ENCODE measurements at regions not wholly inside any gene's neighbourhood (a gene's known extent, or its start where the extent isn't known, plus 50 kb on each side); places are given as distances from the start of the nearest gene placed in this dataset.

DNA sequence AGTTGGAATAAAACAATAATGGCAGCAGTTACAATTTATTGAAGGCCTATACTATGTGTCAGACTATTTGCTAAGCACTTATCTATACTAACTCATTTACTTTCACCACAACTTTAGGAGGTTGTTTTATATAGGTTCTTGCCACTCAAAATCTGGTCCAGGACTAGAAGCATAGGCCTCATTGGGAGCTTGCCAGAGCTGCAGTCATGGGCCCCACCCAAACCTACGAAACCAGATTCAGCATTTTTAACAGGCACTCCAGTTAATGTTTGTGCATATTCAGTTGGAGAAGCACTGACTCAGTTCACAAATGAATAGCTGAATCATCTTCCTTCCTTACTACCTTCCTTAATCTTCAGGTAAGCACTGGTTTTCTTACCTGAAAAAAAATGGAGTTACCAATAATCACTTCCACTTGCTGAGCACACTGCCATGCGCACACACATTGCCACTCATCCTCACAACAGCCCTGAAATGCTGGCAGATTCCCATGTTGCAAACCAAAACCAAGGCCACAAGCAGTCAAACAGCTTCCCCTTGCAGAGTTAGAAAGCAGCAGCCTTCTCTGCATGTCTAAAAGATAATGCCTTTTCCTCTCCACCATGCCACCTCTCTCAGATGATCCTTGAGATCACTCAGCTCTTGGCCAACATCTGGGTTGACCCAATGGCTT, 122.4 kb downstream of the SLC16A9 start:
- ATAC-seq = no peak
- Histone ChIP-seq H3K27me3 (ENCODE audit: low read depth) (no peaks in the 10 kb centered on the region), H3K4me1 (no peaks in the 10 kb centered on the region), H3K27ac (no peak overlapping the region), H3K4me3 (no peak overlapping the region), H3K36me3 (no peaks in the 10 kb centered on the region), H3K9me3 (no peaks in the 10 kb centered on the region)
- intact Hi-C loops (cut with DNase I) = no loop called here
- DNase-seq = no peak
- TF ChIP-seq, protein P1, sequence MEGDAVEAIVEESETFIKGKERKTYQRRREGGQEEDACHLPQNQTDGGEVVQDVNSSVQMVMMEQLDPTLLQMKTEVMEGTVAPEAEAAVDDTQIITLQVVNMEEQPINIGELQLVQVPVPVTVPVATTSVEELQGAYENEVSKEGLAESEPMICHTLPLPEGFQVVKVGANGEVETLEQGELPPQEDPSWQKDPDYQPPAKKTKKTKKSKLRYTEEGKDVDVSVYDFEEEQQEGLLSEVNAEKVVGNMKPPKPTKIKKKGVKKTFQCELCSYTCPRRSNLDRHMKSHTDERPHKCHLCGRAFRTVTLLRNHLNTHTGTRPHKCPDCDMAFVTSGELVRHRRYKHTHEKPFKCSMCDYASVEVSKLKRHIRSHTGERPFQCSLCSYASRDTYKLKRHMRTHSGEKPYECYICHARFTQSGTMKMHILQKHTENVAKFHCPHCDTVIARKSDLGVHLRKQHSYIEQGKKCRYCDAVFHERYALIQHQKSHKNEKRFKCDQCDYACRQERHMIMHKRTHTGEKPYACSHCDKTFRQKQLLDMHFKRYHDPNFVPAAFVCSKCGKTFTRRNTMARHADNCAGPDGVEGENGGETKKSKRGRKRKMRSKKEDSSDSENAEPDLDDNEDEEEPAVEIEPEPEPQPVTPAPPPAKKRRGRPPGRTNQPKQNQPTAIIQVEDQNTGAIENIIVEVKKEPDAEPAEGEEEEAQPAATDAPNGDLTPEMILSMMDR (IDR thresholded peaks at IDR 0.05) = no peak

DNA sequence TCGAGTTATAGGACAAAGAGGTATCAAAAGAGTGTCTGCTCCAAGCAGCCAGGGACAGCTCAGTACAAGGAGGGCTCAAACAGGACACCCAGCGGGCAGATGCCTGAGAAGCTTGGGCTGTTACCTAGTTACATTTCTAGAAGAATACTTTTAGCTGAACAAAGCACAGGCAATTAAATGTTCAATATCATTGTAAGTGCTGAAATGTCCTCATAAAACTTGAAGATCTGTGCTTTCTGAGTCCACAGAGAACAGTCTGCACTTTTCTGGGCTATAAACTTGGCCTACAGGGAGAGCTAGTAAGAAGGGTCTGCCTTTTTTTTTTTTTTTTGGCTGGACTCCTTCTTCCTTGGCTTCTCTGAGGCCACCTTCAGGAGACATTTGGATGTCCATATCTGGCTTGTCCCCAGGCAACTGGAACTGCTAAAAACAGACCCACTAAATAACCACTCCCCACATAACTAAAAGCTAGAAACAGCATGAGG, 123.2 kb downstream of the SLC16A9 start:
- Histone ChIP-seq H3K4me3 (no peak overlapping the region), H3K9me3 (no peaks in the 10 kb centered on the region), H3K4me1 (no peaks in the 10 kb centered on the region), H3K27me3 (ENCODE audit: low read depth) (no peaks in the 10 kb centered on the region), H3K36me3 (no peaks in the 10 kb centered on the region), H3K27ac (no peak overlapping the region)
- TF ChIP-seq, protein P1 (IDR thresholded peaks at IDR 0.05) = no peak
- ATAC-seq = no peak
- no peak for DNase-seq
- intact Hi-C loops (cut with DNase I) = no loop called here

DNA sequence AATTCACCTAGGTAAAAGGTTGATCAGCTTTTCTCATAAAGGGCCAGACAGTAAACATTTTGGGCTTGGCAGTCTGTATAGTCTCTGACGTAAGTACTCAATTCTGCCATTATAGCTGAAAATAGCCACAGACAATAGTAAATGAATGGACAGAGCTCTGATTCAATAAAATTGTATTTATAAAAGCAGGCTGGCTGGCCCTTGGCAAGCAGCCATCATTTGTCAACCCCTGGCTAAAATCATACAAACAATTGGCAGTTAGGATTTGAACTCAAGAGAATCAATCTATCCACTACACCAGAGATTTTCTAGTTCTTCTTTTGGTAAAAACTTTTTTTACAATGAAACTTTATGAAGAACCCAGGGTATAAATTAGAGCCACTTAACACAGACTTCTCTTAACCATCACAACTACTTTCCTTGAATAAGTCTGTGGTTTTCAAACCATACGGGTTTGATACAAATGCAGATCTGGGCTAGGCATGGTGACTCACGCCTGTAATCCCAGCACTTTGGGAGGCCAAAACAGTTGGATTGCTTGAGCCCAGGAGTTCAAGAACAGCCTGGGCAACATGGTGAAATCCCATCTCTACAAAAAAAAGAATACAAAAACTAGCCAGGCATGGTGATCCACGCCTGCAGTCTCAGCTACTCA, 124.5 kb downstream of the SLC16A9 start:
- no peaks in the 10 kb centered on the region for H3K36me3 ChIP-seq
- TF ChIP-seq, protein P1 (IDR thresholded peaks at IDR 0.05) = no peak
- H3K27ac ChIP-seq = no peak overlapping the region
- H3K9me3 ChIP-seq = no peaks in the 10 kb centered on the region
- no peaks in the 10 kb centered on the region for H3K27me3 ChIP-seq (ENCODE audit: low read depth)
- ATAC-seq (no peak), DNase-seq (no peak)
- intact Hi-C loops (cut with DNase I) = no loop called here
- H3K4me3 ChIP-seq = no peak overlapping the region
- H3K4me1 ChIP-seq = no peaks in the 10 kb centered on the region

DNA sequence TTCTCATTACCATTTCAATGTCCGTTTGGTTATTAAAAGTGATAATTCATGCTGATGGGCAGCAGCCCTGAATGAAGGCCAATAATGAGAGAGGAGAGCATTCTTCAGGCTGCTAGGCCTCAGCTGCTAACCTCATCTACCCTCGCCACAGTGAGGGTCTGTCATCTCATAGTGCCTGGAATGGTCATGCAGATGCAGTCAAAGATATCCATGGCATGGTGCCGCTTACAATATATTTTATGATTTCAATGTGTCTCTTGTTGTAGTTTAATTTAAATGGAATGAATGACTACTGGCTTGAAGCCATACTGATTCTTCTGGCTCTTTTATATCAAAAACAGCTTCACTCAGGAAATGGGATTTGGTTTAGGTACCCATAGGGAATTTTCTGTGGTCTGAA, 126.9 kb downstream of the SLC16A9 start:
- DNase-seq (no peak), ATAC-seq (no peak)
- Histone ChIP-seq H3K27me3 (ENCODE audit: low read depth) (no peaks in the 10 kb centered on the region), H3K9me3 (no peaks in the 10 kb centered on the region), H3K36me3 (no peaks in the 10 kb centered on the region), H3K27ac (no peak overlapping the region), H3K4me3 (no peak overlapping the region), H3K4me1 (no peaks in the 10 kb centered on the region)
- TF ChIP-seq, protein P1 (IDR thresholded peaks at IDR 0.05) = no peak
- intact Hi-C loops (cut with DNase I) = loop anchor here (5.0 kb wide), 1 partner anchor 340 kb away; no protein-coding TSS in a partner anchor

DNA sequence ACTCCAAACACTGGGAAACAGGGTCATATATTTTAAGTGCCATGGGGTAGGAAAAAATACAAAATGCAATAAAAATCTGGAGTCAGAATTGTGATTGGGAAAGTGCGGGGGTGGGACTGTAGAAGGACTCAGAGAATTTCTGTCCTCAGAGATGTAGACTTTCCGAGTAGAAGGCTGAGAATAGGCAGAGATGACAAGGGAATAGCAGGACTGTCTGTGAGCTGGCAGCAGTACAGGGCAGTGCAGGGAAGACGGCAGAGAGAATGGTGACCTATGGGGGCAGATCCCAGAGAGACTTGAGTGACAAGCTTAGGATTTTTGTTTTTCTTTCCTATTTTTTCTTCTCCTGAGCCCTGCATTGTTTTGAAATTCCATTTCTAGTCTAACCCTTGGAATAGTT, 127.6 kb downstream of the SLC16A9 start:
- Histone ChIP-seq H3K9me3 (no peaks in the 10 kb centered on the region), H3K27ac (no peak overlapping the region), H3K36me3 (no peaks in the 10 kb centered on the region), H3K4me1 (no peaks in the 10 kb centered on the region), H3K27me3 (ENCODE audit: low read depth) (no peaks in the 10 kb centered on the region), H3K4me3 (no peak overlapping the region)
- DNase-seq = no peak
- TF ChIP-seq, protein P1 (IDR thresholded peaks at IDR 0.05) = no peak
- ATAC-seq = no peak
- intact Hi-C loops (cut with DNase I) = loop anchor here (5.0 kb wide), 1 partner anchor 340 kb away; no protein-coding TSS in a partner anchor
